Nephron progenitor cell (in vitro differentiated cells): ENCODE measurements at regions not wholly inside any gene's neighbourhood (a gene's known extent, or its start where the extent isn't known, plus 50 kb on each side); places are given as distances from the start of the nearest gene placed in this dataset.
A peak's percentile ranks its signal among the peaks of the same experiment; 100 is the strongest.
"Not testable (repeated sequence)": the region's sequence is repeated elsewhere in the genome, so short reads cannot be mapped to it uniquely, and the experiment has no call there.

Experiments used
- DNase-seq: peaks from one replicate; pipeline ENCODE4 v3.0.0; 2021
- H3K27ac Mint-ChIP-seq: 2 replicates; pipeline ENCODE4 v1.8.0; 2021; ENCODE audit warnings: mild to moderate bottlenecking, moderate library complexity, mixed read lengths
- H3K27me3 Mint-ChIP-seq: 2 replicates; pipeline ENCODE4 v1.8.0; 2021; ENCODE audit warnings: mild to moderate bottlenecking, low read depth, mixed read lengths; ENCODE audit not compliant: poor library complexity
- H3K36me3 Mint-ChIP-seq: 2 replicates; pipeline ENCODE4 v1.8.0; 2021; ENCODE audit warnings: low read depth, mixed read lengths
- H3K4me1 Mint-ChIP-seq: 2 replicates; pipeline ENCODE4 v1.8.0; 2021; ENCODE audit warnings: mixed read lengths
- H3K4me3 Mint-ChIP-seq: 2 replicates; pipeline ENCODE4 v1.8.0; 2021; ENCODE audit warnings: mild to moderate bottlenecking, moderate library complexity, mixed read lengths
- H3K9me3 Mint-ChIP-seq: 2 replicates; pipeline ENCODE4 v1.8.0; 2021; ENCODE audit warnings: mild to moderate bottlenecking, moderate library complexity, mixed read lengths
- CTCF ChIP-seq: fragments of 200-600 bp; sonication (generic); IDR thresholded peaks from 2 replicates; pipeline ENCODE4 v1.5.0; 2021; ENCODE audit warnings: antibody characterized with exemption

GRCh38 chr7:55743454-55743717 lies 119.2 kb downstream of the SEPTIN14 start:
- DNase-seq: not testable (repeated sequence)

DNA sequence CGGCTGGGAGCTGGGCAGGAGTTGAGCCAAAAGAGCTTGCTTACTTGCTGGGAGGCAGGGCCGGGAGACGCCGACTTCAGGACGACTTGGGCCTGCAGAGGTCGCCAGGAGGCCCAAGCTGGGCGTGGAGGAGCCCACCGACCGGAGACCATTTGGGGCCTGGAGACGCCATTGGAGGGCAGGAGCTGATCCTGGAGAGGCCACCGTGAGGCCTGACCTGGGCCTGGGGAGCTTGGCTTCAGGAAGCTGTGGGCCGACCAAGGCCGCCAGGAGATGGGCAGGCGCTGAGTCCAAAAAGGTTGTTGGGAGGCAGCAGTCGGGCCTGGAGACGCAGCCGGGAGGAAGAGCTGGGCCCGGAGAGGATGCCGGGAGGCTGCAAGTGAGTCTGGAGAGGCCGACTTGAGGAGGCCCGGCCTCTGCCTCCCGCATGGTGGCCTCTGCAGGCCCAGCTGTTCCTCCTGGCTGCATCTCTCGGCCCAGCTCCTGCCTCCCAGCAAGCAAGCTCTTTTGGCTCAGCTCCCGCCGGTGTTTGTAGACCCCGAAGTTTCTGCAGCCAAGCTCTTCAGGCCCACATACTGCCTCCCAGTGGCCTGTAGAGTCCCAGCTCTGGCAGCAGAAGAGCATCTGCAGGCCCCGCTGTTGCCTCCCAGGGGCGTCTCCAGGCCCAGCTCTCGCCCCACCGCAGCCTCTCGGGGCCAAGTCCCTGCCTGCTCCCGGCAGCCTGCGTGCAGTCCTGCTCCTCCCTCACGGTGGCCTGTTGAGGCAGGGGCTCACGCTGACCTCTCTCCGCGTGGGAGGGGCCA lies 119.7 kb downstream of the SEPTIN14 start:
- H3K27me3 Mint-ChIP-seq, H3K4me1 Mint-ChIP-seq, H3K4me3 Mint-ChIP-seq, H3K27ac Mint-ChIP-seq, H3K36me3 Mint-ChIP-seq, DNase-seq: not testable (repeated sequence)
- peaks cover 13% of the 10 kb centered on the region for H3K9me3 Mint-ChIP-seq

More at GRCh38 chr7:55743454-55743717, 119.2 kb downstream of the SEPTIN14 start:
- H3K9me3 Mint-ChIP-seq: peaks cover 13% of the 10 kb centered on the region
- not testable (repeated sequence) for H3K4me3 Mint-ChIP-seq, H3K4me1 Mint-ChIP-seq, H3K27me3 Mint-ChIP-seq, H3K27ac Mint-ChIP-seq, H3K36me3 Mint-ChIP-seq

DNA sequence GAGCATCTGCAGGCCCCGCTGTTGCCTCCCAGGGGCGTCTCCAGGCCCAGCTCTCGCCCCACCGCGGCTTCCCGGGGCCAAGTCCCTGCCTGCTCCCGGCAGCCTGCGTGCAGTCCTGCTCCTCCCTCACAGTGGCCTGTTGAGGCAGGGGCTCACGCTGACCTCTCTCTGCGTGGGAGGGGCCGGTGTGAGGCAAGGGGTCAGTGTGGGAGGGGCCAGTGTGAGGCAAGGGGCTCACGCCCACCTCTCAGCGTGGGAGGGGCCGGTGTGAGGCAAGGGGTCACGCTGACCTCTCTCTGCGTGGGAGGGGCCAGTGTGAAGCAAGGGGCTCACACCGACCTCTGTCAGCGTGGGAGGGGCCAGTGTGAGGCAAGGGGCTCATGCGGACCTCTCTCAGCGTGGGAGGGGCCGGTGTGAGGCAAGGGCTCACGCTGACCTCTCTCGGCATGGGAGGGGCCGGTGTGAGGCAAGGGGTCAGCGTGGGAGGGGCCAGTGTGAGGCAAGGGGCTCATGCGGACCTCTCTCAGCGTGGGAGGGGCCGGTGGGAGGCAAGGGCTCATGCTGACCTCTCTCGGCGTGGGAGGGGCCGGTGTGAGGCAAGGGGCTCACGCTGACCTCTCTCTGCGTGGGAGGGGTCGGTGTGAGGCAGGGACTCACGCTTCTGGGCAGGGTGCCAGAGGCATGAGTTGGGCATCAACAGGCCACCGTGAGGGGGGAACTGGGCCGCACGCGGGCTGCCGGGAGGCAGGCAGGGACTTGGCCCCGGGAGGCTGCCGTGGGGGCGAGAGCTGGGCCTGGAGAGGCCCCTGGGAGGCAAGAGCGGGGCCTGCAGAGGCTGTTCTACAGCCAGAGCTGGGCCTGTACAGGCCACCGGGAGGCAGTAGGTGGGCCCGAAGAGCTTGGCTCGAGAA lies 120.6 kb downstream of the SEPTIN14 start:
- H3K4me1 Mint-ChIP-seq, H3K27me3 Mint-ChIP-seq, DNase-seq: not testable (repeated sequence)

DNA sequence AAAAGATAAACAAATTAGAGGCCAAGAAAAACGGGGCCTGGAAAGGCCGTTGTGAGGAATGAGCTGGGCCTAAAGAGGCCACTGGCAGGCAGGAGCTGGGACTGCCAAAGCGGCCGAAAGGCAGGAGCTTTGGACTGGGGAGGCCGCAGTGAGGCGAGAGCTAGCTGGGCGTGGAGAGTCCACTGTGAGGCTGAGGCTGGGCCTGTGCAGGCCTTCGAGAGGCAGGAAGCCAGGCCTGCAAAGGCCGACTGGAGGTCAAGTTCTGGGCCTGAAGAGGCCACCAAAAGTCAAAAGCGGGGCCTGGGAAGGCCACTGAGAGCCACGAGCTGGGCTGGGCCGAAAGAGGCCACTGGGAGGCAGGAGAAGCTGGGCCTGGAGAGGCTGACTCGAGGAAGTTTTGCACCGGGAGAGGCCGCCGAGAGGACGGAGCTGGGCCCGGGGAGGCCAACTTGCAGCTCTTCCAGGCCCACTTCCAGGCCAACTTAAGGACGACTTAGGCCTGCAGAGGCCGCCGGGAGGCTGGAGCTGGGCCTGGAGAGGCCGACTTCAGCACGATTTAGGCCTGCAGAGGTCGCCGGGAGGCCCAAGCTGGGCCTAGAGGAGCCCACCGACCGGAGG lies 121.8 kb downstream of the SEPTIN14 start:
- H3K4me3 Mint-ChIP-seq, DNase-seq, H3K36me3 Mint-ChIP-seq, H3K27me3 Mint-ChIP-seq, H3K4me1 Mint-ChIP-seq: not testable (repeated sequence)
- Mint-ChIP-seq H3K27ac (peak overlapping the region; percentile 32), H3K9me3 (peaks cover 10% of the 10 kb centered on the region)

More for the DNA sequence above, 120.6 kb downstream of the SEPTIN14 start:
- H3K4me3 Mint-ChIP-seq, H3K36me3 Mint-ChIP-seq, H3K27ac Mint-ChIP-seq: not testable (repeated sequence)
- peaks cover 13% of the 10 kb centered on the region for H3K9me3 Mint-ChIP-seq

- not testable (repeated sequence) for H3K9me3 Mint-ChIP-seq, H3K27ac Mint-ChIP-seq, H3K36me3 Mint-ChIP-seq, H3K4me3 Mint-ChIP-seq, DNase-seq, H3K27me3 Mint-ChIP-seq, H3K4me1 Mint-ChIP-seq
These were observed 122.5 kb downstream of the SEPTIN14 start for GRCh38 chr7:55740053-55740452.

GRCh38 chr7:55736641-55737221 lies 125.8 kb downstream of the SEPTIN14 start:
- peaks cover 30% of the 10 kb centered on the region for H3K9me3 Mint-ChIP-seq
- not testable (repeated sequence) for H3K4me3 Mint-ChIP-seq, H3K4me1 Mint-ChIP-seq, DNase-seq, H3K27ac Mint-ChIP-seq, H3K27me3 Mint-ChIP-seq, H3K36me3 Mint-ChIP-seq

DNA sequence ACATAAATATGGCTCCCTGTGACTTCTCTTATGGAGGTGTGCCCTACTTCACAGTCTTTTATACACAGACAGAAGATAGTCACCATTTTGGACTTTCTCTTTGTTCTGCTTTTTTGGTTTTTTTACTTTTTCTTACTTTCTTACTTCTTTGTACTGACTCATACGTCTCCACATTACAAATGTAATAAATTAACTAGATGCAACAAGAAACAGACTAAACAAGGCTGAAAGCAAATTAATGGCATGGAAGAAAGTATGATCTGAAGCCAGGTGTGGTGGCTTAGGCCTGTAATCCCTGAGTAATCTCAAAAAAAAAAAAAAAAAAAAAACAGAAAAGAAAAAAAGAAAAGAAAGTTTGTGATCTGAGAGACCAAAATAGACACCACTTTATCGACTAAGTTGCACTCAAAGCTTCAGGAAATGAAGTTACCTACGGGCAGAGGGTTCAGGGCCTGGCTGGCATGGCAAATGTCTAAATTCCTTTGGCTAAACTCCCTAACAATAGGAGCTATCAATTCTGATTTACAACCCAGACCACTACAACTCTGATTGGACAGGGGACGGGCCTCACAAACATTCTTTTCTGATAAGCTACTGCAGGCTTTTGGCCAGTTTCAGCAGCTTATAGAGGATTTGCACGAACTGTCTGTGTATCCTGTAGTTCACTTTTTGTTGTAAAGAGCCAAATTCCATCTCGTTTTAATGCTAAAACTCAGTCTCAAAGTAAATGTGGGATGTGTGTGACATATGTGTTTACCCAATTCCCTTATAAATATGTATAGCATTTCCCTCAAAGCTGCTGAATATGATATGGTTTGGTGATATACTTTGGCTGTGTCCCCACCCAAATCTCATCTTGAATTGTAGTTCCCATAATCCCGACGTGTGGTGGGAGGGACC lies 129.1 kb downstream of the SEPTIN14 start:
- no peak for TF ChIP-seq CTCF

GRCh38 chr7:55731931-55732330 lies 130.6 kb downstream of the SEPTIN14 start:
- Mint-ChIP-seq H3K27ac (no peak overlapping the region), H3K4me3 (no peak overlapping the region), H3K36me3 (no peaks in the 10 kb centered on the region), H3K27me3 (no peaks in the 10 kb centered on the region), H3K4me1 (no peaks in the 10 kb centered on the region), H3K9me3 (peaks cover 43% of the 10 kb centered on the region)
- no peak for TF ChIP-seq CTCF
- no peak for DNase-seq

More for the DNA sequence above, 129.1 kb downstream of the SEPTIN14 start:
- Mint-ChIP-seq H3K36me3 (no peaks in the 10 kb centered on the region), H3K4me1 (no peaks in the 10 kb centered on the region), H3K4me3 (no peak overlapping the region), H3K9me3 (peaks cover 34% of the 10 kb centered on the region), H3K27me3 (no peaks in the 10 kb centered on the region), H3K27ac (no peak overlapping the region)
- DNase-seq: no peak
